Neuronal stem cell (in vitro differentiated cells): ENCODE measurements at regions not wholly inside any gene's neighbourhood (a gene's known extent, or its start where the extent isn't known, plus 50 kb on each side); places are given as distances from the start of the nearest gene placed in this dataset.

Experiments used
- DNase-seq: peaks from one replicate; pipeline ENCODE4 v3.0.0-alpha.2; 2013; ENCODE audit warnings: low spot score
- H2AFZ ChIP-seq: one replicate; pipeline ENCODE4 v1.6.1; 2013; ENCODE audit warnings: mild to moderate bottlenecking, low read length, inconsistent platforms
- H2AK5ac ChIP-seq: 2 replicates; pipeline ENCODE4 v1.6.1; 2013; ENCODE audit warnings: low read depth, mild to moderate bottlenecking, inconsistent platforms, low read length, moderate library complexity, mixed read lengths
- H2BK120ac ChIP-seq: 2 replicates; pipeline ENCODE4 v1.6.1; 2013; ENCODE audit warnings: low read depth, mild to moderate bottlenecking, inconsistent platforms, low read length, moderate library complexity, mixed read lengths
- H2BK12ac ChIP-seq: one replicate; pipeline ENCODE4 v1.6.1; 2013; ENCODE audit warnings: low read length, inconsistent platforms
- H2BK15ac ChIP-seq: 2 replicates; pipeline ENCODE4 v1.6.1; 2013; ENCODE audit warnings: mild to moderate bottlenecking, low read length, inconsistent platforms, mixed read lengths
- H2BK5ac ChIP-seq: one replicate; pipeline ENCODE4 v1.6.1; 2013; ENCODE audit warnings: inconsistent platforms, mild to moderate bottlenecking, low read length, moderate library complexity
- H3K14ac ChIP-seq: one replicate; pipeline ENCODE4 v1.6.1; 2013; ENCODE audit warnings: low read length, inconsistent platforms
- H3K18ac ChIP-seq: 2 replicates; pipeline ENCODE4 v1.6.1; 2013; ENCODE audit warnings: low read length, inconsistent platforms
- H3K23ac ChIP-seq: 2 replicates; pipeline ENCODE4 v1.6.1; 2013; ENCODE audit warnings: low read depth, mild to moderate bottlenecking, mixed read lengths, low read length, inconsistent platforms; ENCODE audit not compliant: poor library complexity
- H3K27ac ChIP-seq: replicated peaks from 3 replicates; pipeline ENCODE4 v1.5.1; 2013; ENCODE audit warnings: low read length, inconsistent platforms
- H3K27me3 ChIP-seq, 3 experiments: 2 replicates each; pipeline ENCODE4 v1.6.1; 2013; ENCODE audit warnings: low read length in 3 of 3, mild to moderate bottlenecking in 2 of 3, inconsistent platforms in 1 of 3, low read depth in 1 of 3, mixed read lengths in 1 of 3, moderate library complexity in 1 of 3; ENCODE audit not compliant: control insufficient read depth in 3 of 3, insufficient read depth in 3 of 3
- H3K36me3 ChIP-seq, 2 donors: replicated peaks in 1 of 2; 2 replicates each; pipeline ENCODE4 v1.6.1; 2013; ENCODE audit warnings: low read length in 2 of 2; ENCODE audit not compliant: control insufficient read depth in 2 of 2, insufficient read depth in 2 of 2
- H3K4ac ChIP-seq: 2 replicates; pipeline ENCODE4 v1.6.1; 2013; ENCODE audit warnings: inconsistent platforms, mild to moderate bottlenecking, low read length, moderate library complexity
- H3K4me1 ChIP-seq, 2 donors: 1 replicate in 1 of 2; 2 replicates in 1 of 2; pipeline ENCODE4 v1.6.1; 2013; ENCODE audit warnings: low read length in 2 of 2, low read depth in 1 of 2; ENCODE audit not compliant: control insufficient read depth in 2 of 2, insufficient read depth in 1 of 2
- H3K4me2 ChIP-seq: one replicate; pipeline ENCODE4 v1.6.1; 2013; ENCODE audit warnings: mild to moderate bottlenecking, low read length, inconsistent platforms; ENCODE audit not compliant: insufficient read depth, poor library complexity, severe bottlenecking
- H3K4me3 ChIP-seq, 2 donors: 2 replicates each; pipeline ENCODE4 v1.5.1; 2013; ENCODE audit warnings: low read length in 2 of 2, mild to moderate bottlenecking in 2 of 2, inconsistent platforms in 1 of 2, moderate library complexity in 1 of 2
- H3K79me1 ChIP-seq: one replicate; pipeline ENCODE4 v1.6.1; 2013; ENCODE audit warnings: low read depth, mild to moderate bottlenecking, inconsistent platforms, low read length, moderate library complexity
- H3K9ac ChIP-seq: one replicate; pipeline ENCODE4 v1.6.1; 2013; ENCODE audit warnings: mild to moderate bottlenecking, low read depth, low read length, inconsistent platforms; ENCODE audit not compliant: poor library complexity
- H3K9me3 ChIP-seq, 2 donors: replicated peaks in 1 of 2; 2 replicates each; pipeline versions ENCODE3 to v1.6.1; 2013; ENCODE audit warnings: low read length in 2 of 2, mild to moderate bottlenecking in 2 of 2, inconsistent platforms in 1 of 2, low read depth in 1 of 2, mixed read lengths in 1 of 2, moderate library complexity in 1 of 2; ENCODE audit not compliant: control insufficient read depth in 2 of 2, insufficient read depth in 1 of 2
- H4K8ac ChIP-seq: one replicate; pipeline ENCODE4 v1.6.1; 2013; ENCODE audit warnings: low read depth, mild to moderate bottlenecking, inconsistent platforms, low read length, moderate library complexity
- H4K91ac ChIP-seq: one replicate; pipeline ENCODE4 v1.6.1; 2013; ENCODE audit warnings: low read length, low read depth, mild to moderate bottlenecking, inconsistent platforms; ENCODE audit not compliant: poor library complexity
- WGBS, 2 donors: extraction: QIAGEN DNeasy Blood & Tissue Kit; methylation state at CpG; one replicate each; pipeline ENCODE4 v1.1.7; 2013; ENCODE audit warnings: missing lambda C conversion rate in 2 of 2, mixed read lengths in 1 of 2; ENCODE audit not compliant: insufficient read length in 2 of 2, insufficient replicate concordance in 1 of 2; ENCODE audit errors: extremely low coverage in 2 of 2; 5-methylcytosine and 5-hydroxymethylcytosine counted together

DNA sequence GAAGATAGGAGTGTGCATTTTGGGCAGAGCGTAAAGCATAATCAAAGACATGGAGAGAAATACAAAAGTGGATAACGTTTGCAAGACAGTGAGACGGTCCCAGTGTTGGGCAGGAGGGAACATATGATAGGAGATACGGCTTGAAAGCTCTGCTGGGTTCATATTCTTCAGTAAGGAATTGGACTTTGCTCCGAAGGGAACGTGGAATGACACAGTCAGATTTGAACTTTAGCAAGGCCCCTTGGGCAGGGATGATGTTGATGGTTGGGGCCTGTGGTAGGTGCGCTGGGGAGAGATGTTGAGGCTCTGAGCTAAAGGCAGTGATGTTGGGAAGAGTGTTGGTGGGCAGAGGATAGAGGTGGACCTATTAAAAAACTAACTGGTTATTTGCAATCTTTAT, 143.5 kb upstream of the TBX3 start:
- Histone ChIP-seq H3K23ac (no peak overlapping the region), H2BK12ac (no peak overlapping the region), H3K9me3 (no peaks in the 10 kb centered on the region), H3K4me2 (no peak overlapping the region), H2BK5ac (no peak overlapping the region), H2AFZ (no peak overlapping the region), H4K8ac (no peak overlapping the region), H3K9ac (no peak overlapping the region), H4K91ac (no peak overlapping the region), H3K18ac (no peak overlapping the region), H3K14ac (no peak overlapping the region), H3K4ac (no peak overlapping the region), H3K27me3 (no peaks in the 10 kb centered on the region), H2BK120ac (no peak overlapping the region), H3K36me3 (no peaks in the 10 kb centered on the region), H2BK15ac (no peak overlapping the region), H3K4me1 (no peaks in the 10 kb centered on the region), H2AK5ac (no peak overlapping the region), H3K4me3 (no peak overlapping the region), H3K27ac (no peak overlapping the region), H3K79me1 (no peaks in the 10 kb centered on the region)
- no CpG with 5 or more reads among the region's 7 CpGs for WGBS, 2 donors
- no peak for DNase-seq

DNA sequence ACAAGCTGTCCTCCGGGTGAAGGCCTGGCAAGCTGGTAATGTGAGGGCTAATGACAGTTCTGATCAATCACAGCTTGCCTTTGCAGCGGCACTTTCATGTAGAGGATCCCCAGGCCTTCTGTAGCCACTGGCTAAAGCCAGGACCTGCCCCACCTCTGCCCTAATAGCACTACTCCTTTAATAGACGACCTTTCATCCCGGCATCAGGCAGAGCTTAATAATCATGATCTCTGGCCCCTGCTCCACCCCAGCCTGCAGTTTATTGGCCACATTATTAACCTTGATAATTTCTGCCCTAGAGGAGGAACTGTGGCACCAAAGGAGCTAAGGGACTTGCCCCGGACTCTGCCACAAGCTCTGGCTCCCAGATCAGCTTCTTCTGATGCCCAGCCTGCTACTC, 142.3 kb upstream of the TBX3 start:
- no peak overlapping the region for H3K14ac ChIP-seq
- no peak for DNase-seq
- no peak overlapping the region for H3K4me2 ChIP-seq
- H4K91ac ChIP-seq, result no peak overlapping the region
- H3K36me3 ChIP-seq, result no peaks in the 10 kb centered on the region
- no peak overlapping the region for H2BK5ac ChIP-seq
- H4K8ac ChIP-seq, result no peak overlapping the region
- no peak overlapping the region for H3K27ac ChIP-seq
- peak overlapping the region; percentile 29 for H2AK5ac ChIP-seq
- H3K23ac ChIP-seq, result no peak overlapping the region
- no peak overlapping the region for H2AFZ ChIP-seq
- no CpG with 5 or more reads among the region's 5 CpGs for WGBS, 2 donors
- peak overlapping the region; percentile 19 for H3K18ac ChIP-seq
- H3K27me3 ChIP-seq, result no peaks in the 10 kb centered on the region
- no peak overlapping the region for H3K4ac ChIP-seq
- H3K4me1 ChIP-seq, result no peaks in the 10 kb centered on the region
- H2BK12ac ChIP-seq, result no peak overlapping the region
- no peak overlapping the region for H2BK15ac ChIP-seq
- H2BK120ac ChIP-seq, result no peak overlapping the region
- peak overlapping the region; percentile 31 for H3K9ac ChIP-seq
- H3K9me3 ChIP-seq, result no peaks in the 10 kb centered on the region
- no peak overlapping the region for H3K4me3 ChIP-seq
- no peaks in the 10 kb centered on the region for H3K79me1 ChIP-seq

DNA sequence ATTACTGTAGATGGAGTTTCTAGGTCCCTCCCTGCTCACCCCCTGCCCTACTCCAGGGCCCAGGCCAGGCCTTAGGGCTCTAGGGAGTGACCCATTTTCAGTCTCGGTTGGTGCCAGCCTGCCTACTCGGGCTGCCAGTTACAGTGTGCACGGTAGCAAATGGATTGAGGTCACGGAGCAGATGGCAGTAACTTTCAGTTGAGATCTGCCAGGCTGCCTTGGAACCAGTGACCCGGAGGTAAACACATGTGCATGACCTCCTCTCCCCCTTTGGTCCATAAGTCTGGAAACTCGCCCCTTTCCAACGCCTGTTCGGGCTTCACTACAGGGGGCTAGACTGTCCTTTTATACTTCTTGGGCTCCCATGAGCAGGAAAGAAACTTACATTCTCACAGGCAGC, 139.7 kb upstream of the TBX3 start:
- no peak overlapping the region for H3K23ac ChIP-seq
- no CpG with 5 or more reads among the region's 8 CpGs for WGBS, 2 donors
- DNase-seq, result no peak
- no peak overlapping the region for H3K9ac ChIP-seq
- no peak overlapping the region for H2AK5ac ChIP-seq
- H3K27me3 ChIP-seq, result no peaks in the 10 kb centered on the region
- H3K79me1 ChIP-seq, result no peaks in the 10 kb centered on the region
- H3K4ac ChIP-seq, result no peak overlapping the region
- no peak overlapping the region for H4K91ac ChIP-seq
- no peaks in the 10 kb centered on the region for H3K4me1 ChIP-seq
- H3K4me3 ChIP-seq, result no peak overlapping the region
- H2AFZ ChIP-seq, result no peak overlapping the region
- H3K4me2 ChIP-seq, result no peak overlapping the region
- H2BK12ac ChIP-seq, result no peak overlapping the region
- no peak overlapping the region for H2BK15ac ChIP-seq
- no peak overlapping the region for H3K18ac ChIP-seq
- H3K14ac ChIP-seq, result no peak overlapping the region
- no peak overlapping the region for H3K27ac ChIP-seq
- H3K36me3 ChIP-seq, result no peaks in the 10 kb centered on the region
- no peak overlapping the region for H4K8ac ChIP-seq
- H3K9me3 ChIP-seq, result no peaks in the 10 kb centered on the region
- H2BK5ac ChIP-seq, result no peak overlapping the region
- no peak overlapping the region for H2BK120ac ChIP-seq

DNA sequence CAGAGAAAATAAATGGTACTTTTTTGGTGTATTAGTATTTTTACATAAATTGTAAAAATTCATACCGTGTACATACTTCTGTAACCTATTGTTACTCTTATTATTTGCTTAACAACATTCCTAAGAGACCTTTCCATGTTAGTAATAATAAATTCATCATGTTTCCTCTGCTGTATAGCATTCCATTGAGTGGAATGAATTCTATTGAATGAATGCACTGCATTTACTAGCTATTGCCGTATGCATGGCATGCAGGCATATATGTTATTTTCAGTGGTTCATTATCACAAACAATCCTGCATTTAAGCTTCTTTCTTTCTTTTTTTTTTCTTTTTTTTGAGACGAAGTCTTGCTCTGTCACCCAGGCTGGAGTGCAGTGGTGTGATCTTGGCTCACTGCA, 137.6 kb upstream of the TBX3 start:
- Histone ChIP-seq H4K8ac (no peak overlapping the region), H2BK15ac (no peak overlapping the region), H2BK12ac (no peak overlapping the region), H2BK120ac (no peak overlapping the region), H3K14ac (no peak overlapping the region), H3K27ac (no peak overlapping the region), H3K27me3 (peaks cover 0 to 2% (median 0%) of the 10 kb centered on the region in 3 experiments), H3K4me2 (no peak overlapping the region), H2AFZ (no peak overlapping the region), H3K4me3 (no peak overlapping the region), H3K18ac (no peak overlapping the region), H3K9me3 (no peaks in the 10 kb centered on the region), H3K4ac (no peak overlapping the region), H3K23ac (no peak overlapping the region), H2AK5ac (no peak overlapping the region), H3K4me1 (peaks cover 0 to 2% of the 10 kb centered on the region in 2 donors), H3K9ac (no peak overlapping the region), H4K91ac (no peak overlapping the region), H3K79me1 (no peaks in the 10 kb centered on the region), H2BK5ac (no peak overlapping the region), H3K36me3 (no peaks in the 10 kb centered on the region)
- no peak for DNase-seq
- no CpG with 5 or more reads among the region's 3 CpGs for WGBS, 2 donors
